ENCODE measurements at regions not wholly inside any gene's neighbourhood (a gene's known extent, or its start where the extent isn't known, plus 50 kb on each side); places are given as distances from the start of the nearest gene placed in this dataset.

DNA sequence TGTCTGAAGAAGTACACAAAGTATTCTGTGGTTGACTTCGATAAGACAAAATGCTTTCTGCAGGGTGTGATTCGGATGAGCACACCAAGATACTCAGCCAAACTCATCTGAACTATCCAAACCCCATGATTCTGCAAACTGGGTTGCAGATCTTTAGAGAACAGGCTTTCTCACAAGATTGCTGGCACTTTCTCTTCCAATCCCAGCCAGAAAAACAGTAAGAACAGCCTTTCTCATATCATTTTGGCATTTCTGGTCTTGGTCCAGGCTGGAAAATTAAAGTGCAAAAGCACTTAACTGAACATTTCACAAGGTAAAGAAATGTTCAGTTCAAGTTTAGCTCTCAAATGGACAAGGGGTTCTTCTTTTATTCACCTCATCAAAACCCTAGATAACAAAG lies 269.1 kb downstream of the NR2F1-AS1 start:
- no peak for DNase-seq (ENCODE audit: low spot score)
- Histone ChIP-seq H3K36me3 (ENCODE audit: insufficient read depth, low read length) (no peaks in the 10 kb centered on the region), H4K20me1 (ENCODE audit: insufficient read depth, low read length) (no peaks in the 10 kb centered on the region), H3K9me3 (ENCODE audit: low read length) (no peaks in the 10 kb centered on the region), H3K4me2 (ENCODE audit: low read length) (no peak overlapping the region), H3K9me2 (ENCODE audit: insufficient read depth, low read length) (no peaks in the 10 kb centered on the region), H2AFZ (ENCODE audit: low read length) (no peak overlapping the region), H3K4me1 (ENCODE audit: insufficient read depth, low read length, poor library complexity, severe bottlenecking) (no peaks in the 10 kb centered on the region), H3K4me3 (ENCODE audit: low read depth, low read length, poor library complexity, severe bottlenecking) (no peak overlapping the region), H3K79me2 (ENCODE audit: insufficient read depth, low read depth, low read length) (no peaks in the 10 kb centered on the region), H3K27ac (ENCODE audit: low read depth, low read length, poor library complexity, severe bottlenecking) (no peak overlapping the region)
- ChIA-PET CTCF (ENCODE audit: unreplicated experiment) (no interaction called here), POLR2A (interaction anchor here (0.6 to 0.7 kb wide), 2 partner anchors 87 to 838 kb away, joined by 3 read pairs; no protein-coding TSS in a partner anchor)
- intact Hi-C loops (cut with micrococcal nuclease; ENCODE audit: unreplicated experiment), result no loop called here
- no TSS peak for BruUV-seq (replicated peaks)
- TF ChIP-seq, protein P1, sequence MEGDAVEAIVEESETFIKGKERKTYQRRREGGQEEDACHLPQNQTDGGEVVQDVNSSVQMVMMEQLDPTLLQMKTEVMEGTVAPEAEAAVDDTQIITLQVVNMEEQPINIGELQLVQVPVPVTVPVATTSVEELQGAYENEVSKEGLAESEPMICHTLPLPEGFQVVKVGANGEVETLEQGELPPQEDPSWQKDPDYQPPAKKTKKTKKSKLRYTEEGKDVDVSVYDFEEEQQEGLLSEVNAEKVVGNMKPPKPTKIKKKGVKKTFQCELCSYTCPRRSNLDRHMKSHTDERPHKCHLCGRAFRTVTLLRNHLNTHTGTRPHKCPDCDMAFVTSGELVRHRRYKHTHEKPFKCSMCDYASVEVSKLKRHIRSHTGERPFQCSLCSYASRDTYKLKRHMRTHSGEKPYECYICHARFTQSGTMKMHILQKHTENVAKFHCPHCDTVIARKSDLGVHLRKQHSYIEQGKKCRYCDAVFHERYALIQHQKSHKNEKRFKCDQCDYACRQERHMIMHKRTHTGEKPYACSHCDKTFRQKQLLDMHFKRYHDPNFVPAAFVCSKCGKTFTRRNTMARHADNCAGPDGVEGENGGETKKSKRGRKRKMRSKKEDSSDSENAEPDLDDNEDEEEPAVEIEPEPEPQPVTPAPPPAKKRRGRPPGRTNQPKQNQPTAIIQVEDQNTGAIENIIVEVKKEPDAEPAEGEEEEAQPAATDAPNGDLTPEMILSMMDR (conservative IDR thresholded peaks at IDR 0.05; ENCODE audit: low read length), result no peak
- no peak for TF ChIP-seq EZH2phosphoT487 (IDR thresholded peaks at IDR 0.05; ENCODE audit: borderline replicate concordance, low read depth, low read length)

GRCh38 chr5:93307557-93307956 lies 273.5 kb downstream of the NR2F1-AS1 start:
- H3K4me1 ChIP-seq (ENCODE audit: insufficient read depth, low read length, poor library complexity, severe bottlenecking), result no peaks in the 10 kb centered on the region
- intact Hi-C loops (cut with micrococcal nuclease; ENCODE audit: unreplicated experiment), result no loop called here
- no peak overlapping the region for H2AFZ ChIP-seq (ENCODE audit: low read length)
- no peak overlapping the region for H3K27ac ChIP-seq (ENCODE audit: low read depth, low read length, poor library complexity, severe bottlenecking)
- no TSS peak for BruUV-seq (replicated peaks)
- TF ChIP-seq EZH2phosphoT487 (IDR thresholded peaks at IDR 0.05; ENCODE audit: borderline replicate concordance, low read depth, low read length), result no peak
- TF ChIP-seq, protein P1 (conservative IDR thresholded peaks at IDR 0.05; ENCODE audit: low read length), result no peak
- CTCF ChIA-PET (ENCODE audit: unreplicated experiment), result no interaction called here
- no peaks in the 10 kb centered on the region for H4K20me1 ChIP-seq (ENCODE audit: insufficient read depth, low read length)
- H3K4me2 ChIP-seq (ENCODE audit: low read length), result no peak overlapping the region
- H3K79me2 ChIP-seq (ENCODE audit: insufficient read depth, low read depth, low read length), result no peaks in the 10 kb centered on the region
- DNase-seq (ENCODE audit: low spot score), result no peak
- no peak overlapping the region for H3K4me3 ChIP-seq (ENCODE audit: low read depth, low read length, poor library complexity, severe bottlenecking)
- no peaks in the 10 kb centered on the region for H3K9me3 ChIP-seq (ENCODE audit: low read length)
- H3K36me3 ChIP-seq (ENCODE audit: insufficient read depth, low read length), result no peaks in the 10 kb centered on the region
- POLR2A ChIA-PET, result no interaction called here
- no peaks in the 10 kb centered on the region for H3K9me2 ChIP-seq (ENCODE audit: insufficient read depth, low read length)

DNA sequence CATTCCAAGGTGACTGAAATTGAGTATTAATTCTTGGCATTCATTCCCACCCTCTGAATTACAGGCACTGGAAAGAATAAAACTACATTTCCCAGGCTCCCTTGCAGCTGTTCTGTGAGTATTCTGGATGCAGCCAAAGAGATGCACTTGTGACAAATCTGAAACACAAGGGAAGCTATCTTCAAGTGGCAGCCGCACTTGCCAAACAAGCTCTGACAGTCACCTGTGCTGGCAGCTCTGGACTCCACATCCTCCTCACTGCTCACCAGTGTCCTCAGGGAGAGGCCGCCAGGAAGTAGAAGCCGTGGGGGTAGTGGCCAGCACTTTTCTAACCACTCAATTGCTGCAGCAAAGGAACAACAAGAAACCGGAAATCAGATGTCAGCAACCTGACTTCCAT lies 275.0 kb downstream of the NR2F1-AS1 start:
- no peak for TF ChIP-seq EZH2phosphoT487 (IDR thresholded peaks at IDR 0.05; ENCODE audit: borderline replicate concordance, low read depth, low read length)
- TF ChIP-seq, protein P1 (conservative IDR thresholded peaks at IDR 0.05; ENCODE audit: low read length), result no peak
- intact Hi-C loops (cut with micrococcal nuclease; ENCODE audit: unreplicated experiment), result no loop called here
- no peak for DNase-seq (ENCODE audit: low spot score)
- Histone ChIP-seq H2AFZ (ENCODE audit: low read length) (no peak overlapping the region), H3K9me2 (ENCODE audit: insufficient read depth, low read length) (no peaks in the 10 kb centered on the region), H3K9me3 (ENCODE audit: low read length) (no peaks in the 10 kb centered on the region), H3K79me2 (ENCODE audit: insufficient read depth, low read depth, low read length) (no peaks in the 10 kb centered on the region), H4K20me1 (ENCODE audit: insufficient read depth, low read length) (no peaks in the 10 kb centered on the region), H3K4me1 (ENCODE audit: insufficient read depth, low read length, poor library complexity, severe bottlenecking) (no peaks in the 10 kb centered on the region), H3K36me3 (ENCODE audit: insufficient read depth, low read length) (no peaks in the 10 kb centered on the region), H3K27ac (ENCODE audit: low read depth, low read length, poor library complexity, severe bottlenecking) (no peak overlapping the region), H3K4me2 (ENCODE audit: low read length) (no peak overlapping the region), H3K4me3 (ENCODE audit: low read depth, low read length, poor library complexity, severe bottlenecking) (no peak overlapping the region)
- BruUV-seq (replicated peaks), result no TSS peak
- CTCF ChIA-PET (ENCODE audit: unreplicated experiment), result no interaction called here
- POLR2A ChIA-PET, result no interaction called here

Measured in OCI-LY7 (cell line).